ENCODE measurements at regions not wholly inside any gene's neighbourhood (a gene's known extent, or its start where the extent isn't known, plus 50 kb on each side); places are given as distances from the start of the nearest gene placed in this dataset.
"Not testable (repeated sequence)": the region's sequence is repeated elsewhere in the genome, so short reads cannot be mapped to it uniquely, and the experiment has no call there.

DNA sequence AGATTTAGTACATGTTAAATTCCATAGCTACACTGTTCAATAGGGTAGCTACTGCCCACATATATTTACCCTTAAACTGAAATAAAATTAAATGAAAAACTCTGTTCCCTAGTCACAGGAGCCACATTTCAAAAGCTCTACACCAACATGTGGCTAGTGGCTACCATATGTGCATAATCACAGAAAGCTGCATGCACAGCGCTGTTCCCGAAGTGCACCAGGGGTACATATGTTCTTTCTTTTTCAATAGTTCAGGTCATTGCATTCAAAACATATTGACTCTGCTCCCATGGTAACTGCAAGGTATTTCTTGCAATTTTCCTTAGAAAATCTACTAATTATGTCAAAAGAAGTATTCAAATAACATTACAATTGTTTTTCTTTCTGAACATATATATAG lies 591.2 kb downstream of the PDHA2 start:
- no peak for DNase-seq (ENCODE audit: low read depth)

DNA sequence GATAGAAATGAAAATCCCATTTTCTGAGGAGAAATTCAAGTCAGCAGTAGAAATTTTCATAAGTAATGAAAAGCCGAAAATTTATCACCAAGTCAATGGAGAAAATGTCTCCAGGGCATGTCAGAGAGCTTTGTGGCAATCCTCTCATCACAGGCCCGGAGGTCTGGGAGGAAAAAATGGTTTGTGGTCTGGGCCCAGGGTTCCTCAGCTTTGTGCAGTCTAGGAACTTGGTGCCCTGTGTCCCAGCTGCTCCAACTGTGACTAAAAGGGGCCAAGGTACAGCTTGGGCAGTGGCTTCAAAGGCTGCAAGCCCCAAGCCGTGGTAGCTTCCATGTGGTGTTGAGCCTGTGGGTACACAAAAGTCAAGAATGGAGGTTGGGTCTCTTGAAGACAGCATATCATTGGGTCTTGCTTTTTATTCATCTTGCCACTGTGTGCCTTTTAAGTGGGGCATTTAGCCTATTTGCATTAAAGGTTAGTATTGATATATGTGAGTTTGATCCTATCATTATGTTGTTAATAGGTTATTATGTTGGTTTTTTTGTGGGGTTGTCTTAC lies 608.5 kb downstream of the PDHA2 start:
- DNase-seq (ENCODE audit: low read depth): no peak

DNA sequence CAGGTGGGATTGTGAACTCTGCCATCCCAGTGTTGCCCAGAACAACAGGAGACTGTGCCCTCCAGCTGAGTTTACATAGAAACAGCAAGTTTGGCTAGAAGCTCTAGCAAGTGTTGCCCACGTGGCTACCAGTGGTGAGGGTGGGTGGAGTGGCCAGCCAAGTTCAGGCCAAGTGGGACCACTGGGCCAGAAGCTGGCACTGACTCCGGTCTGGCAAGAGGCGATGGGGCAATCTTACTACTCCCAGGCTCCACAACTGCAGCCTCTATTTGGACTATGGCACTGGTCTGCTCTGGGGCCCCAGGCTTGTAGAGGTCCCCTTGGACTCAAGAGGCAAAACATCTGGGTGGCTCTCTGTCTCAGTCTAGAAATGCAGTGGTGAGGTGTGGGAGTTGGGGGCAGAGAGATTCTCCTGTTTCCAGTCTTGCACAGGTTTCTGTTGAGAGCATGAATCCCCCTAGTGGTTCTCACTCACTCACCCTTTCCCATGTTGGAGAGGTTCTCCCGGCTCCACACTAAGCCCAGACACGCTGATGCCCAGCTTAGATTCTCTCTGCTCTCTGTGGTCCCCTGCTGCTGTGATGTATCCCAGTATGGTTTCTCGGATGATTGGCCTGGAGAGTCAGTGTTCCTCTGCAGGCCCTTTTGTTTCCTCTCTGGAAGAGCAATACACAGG lies 615.3 kb downstream of the PDHA2 start:
- DNase-seq (ENCODE audit: low read depth): no peak

DNA sequence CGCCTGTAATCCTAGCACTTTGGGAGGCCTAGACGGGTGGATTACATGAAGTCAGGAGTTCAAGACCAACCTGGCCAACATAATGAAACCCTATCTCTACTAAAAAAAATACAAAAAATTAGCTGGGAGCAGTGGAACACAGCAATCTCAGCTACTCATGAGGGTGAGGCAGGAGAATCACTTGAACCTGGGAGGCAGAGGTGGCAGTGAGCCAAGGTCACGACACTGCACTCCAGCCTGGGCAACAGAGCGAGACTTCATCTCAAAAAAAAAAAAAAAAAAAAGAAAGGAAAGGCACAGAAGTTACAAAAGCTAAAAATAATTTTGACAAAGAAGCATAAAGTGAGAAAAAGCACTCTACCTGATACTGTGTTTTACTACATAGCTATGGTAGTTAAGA lies 618.1 kb downstream of the PDHA2 start:
- not testable (repeated sequence) for DNase-seq (ENCODE audit: low read depth)

DNA sequence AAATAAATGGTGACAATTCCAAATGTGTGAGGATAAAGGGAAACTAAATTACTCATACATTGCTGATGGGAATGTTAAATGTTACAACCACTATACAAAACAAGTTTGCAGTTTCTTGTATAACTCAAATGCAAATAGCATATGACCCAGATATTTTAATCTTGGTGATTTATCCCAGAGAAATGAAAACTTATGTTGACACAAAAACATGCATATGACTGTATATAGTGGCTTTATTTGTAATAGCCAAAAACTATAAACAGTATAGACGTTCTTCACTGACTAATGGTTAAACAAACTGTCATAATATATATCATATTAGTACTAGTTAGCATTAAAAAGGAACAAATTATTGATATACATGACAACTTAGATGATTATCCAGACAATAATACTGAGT lies 619.2 kb downstream of the PDHA2 start:
- DNase-seq (ENCODE audit: low read depth): no peak

DNA sequence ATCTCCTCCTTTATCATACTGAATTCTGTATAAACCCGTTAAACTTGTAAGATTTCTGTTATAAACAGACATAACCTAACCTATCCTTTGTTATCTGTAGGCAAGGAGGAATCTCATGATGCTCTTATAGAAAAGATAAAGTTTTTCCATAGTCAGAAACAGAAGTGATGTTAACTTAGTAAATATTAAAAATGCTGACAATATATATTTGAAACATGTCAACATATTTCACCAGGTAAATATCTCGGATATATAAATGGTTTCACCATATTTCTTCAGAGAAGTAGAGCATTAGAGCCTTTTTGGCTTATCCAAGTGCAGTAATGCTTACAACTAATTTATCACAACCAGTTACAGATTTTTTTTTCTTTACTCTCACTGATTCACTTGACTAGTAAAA lies 625.9 kb downstream of the PDHA2 start:
- no peak for DNase-seq (ENCODE audit: low read depth)

DNA sequence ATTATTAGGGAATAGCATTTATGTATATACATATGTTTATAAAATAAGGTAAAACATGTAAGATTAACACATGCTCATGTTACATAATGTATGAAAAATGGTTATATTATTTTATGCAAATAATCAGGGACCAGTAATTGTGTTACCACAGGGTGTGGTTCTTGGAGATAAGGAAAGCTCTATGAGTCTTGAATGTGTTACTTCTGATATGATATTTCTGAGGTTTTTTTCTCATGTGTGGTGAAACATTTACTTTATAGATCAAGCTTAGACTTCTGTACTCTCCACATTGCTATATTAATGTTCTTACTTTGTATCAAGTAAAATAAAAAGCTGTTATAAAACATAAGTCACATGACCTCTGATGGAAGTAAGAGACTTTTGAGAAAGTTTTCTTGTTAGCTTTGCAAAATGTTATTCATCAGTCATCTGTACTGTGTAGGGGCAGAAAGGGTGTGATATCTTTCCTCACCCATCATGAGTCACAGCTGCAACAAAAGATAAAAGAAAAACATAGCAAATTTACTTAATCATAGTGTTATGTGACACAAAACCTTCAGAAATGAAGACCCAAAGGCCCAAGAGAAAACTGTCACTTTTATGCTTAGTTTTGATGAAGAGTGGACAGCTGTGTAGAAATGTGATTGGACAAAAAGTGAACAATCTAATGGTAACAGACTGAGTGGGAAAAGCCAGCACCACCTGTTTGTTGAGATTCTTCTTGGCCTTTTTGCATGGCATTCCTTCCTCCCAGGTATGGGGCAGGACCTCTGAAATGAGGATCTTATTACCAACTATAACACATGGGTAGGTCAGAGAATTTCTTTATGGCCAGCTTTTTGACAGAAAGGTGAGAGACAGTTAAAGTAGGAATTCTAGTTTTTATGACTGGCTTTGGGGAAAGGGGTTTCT lies 632.3 kb downstream of the PDHA2 start:
- DNase-seq (ENCODE audit: low read depth): peak; percentile 0

DNA sequence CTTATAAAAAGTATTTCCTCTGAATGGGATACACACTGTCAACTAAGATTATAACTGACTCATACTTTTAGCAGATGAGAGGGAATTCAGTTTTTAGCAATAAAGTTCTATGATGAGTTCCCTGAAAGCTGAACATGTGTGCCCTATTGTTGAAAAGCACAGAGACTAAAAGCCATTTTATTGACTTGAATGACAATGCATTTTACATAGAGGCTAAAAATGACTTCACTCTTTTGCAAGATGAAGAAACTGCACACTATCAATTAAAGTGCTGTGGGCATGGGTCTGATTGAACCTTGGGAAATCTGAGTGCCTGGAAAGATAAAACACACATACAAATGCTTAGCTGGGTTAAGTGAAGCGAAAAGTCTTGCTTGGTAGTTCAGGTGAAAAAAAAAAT lies 633.4 kb downstream of the PDHA2 start:
- DNase-seq (ENCODE audit: low read depth): no peak

DNA sequence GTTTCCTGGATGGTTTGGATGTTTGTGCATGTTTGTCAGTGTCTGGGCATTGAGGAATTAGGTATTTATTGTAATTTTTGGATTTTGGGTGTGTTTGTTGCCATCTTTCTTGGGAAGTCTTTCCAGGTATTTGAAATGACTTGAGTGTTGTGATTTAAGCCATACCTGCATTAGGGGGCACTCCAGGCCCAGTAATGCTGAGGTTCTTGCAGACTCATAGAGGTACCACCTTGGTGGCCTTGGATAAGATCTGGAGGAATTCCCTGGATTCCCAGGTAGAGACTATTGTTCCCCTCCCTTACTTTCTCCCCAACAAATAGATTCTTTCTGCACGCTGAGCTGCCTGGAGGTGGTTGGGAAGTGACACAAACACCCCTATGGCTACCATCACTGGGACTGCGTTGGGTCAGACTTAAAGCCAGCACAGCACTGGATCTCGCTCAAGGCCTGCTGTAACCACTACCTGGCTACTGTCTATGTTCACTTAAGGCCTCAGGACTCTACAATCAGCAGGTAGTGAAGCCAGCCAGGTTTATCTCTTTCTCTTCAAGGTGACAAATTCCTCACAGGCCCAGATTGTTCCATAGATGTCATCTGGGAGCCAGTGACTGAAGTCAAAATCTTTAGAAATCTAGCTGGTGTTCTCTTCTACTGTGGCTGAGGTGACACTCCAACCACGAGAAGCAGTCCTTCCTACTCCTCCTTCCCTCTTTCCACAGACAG lies 643.6 kb downstream of the PDHA2 start:
- no peak for DNase-seq (ENCODE audit: low read depth)

DNA sequence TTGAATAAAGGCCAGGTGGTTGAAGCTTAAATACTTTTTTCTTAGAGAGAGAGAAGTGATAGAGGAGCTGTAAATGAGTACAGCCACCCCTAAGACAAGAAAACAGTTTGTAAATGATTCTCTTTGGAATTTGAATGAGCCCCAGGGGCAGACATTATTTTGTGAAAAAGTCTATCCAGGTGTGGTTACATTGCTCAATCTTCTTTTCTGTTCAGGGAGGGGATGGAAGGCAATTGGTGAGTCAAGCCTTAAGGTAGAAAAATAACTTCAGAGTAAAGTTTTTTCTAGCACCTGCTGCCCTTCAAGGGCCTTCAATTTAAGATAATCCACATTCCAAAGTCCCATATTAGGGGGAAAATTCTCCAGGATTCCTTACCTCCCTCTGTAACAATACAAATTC lies 646.7 kb downstream of the PDHA2 start:
- DNase-seq (ENCODE audit: low read depth): no peak

DNA sequence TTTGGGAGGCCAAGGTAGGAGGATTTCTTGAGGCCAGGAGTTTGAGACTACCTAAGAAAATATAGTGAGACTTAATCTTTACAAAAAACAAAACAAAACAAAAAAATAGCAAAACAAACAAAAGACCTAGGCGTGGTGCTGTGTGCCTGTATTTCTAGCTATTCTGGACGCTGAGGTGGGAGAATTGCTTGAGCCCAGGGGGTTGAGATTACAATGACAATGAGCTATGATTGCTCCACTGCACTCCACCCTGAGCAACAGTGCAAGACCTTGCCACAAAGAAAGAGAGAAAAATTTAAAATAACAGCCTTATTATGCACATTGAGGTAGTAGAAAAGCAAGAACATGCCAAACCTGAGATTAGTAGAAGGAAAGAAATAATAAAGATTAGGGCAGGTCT lies 657.7 kb downstream of the PDHA2 start:
- no peak for DNase-seq (ENCODE audit: low read depth)

DNA sequence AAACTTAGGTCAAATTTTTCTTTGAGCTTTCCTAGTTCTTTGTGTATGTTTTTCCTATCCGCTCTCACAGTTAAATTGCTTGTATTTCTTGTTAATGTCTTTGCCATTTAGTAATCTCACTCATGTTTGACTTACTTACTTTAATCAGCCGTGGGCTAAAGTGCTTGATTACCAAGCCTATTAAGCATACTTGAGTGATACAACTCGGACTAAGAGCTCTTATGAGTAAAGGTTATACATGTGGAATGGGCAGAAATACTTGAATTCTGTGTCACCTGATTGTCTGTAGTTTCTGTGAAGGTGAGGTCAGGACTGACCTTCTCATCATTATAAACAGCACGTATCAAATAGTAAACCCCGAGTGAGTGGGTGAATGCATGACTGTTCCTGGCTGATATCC lies 664.5 kb downstream of the PDHA2 start:
- DNase-seq (ENCODE audit: low read depth): no peak

DNA sequence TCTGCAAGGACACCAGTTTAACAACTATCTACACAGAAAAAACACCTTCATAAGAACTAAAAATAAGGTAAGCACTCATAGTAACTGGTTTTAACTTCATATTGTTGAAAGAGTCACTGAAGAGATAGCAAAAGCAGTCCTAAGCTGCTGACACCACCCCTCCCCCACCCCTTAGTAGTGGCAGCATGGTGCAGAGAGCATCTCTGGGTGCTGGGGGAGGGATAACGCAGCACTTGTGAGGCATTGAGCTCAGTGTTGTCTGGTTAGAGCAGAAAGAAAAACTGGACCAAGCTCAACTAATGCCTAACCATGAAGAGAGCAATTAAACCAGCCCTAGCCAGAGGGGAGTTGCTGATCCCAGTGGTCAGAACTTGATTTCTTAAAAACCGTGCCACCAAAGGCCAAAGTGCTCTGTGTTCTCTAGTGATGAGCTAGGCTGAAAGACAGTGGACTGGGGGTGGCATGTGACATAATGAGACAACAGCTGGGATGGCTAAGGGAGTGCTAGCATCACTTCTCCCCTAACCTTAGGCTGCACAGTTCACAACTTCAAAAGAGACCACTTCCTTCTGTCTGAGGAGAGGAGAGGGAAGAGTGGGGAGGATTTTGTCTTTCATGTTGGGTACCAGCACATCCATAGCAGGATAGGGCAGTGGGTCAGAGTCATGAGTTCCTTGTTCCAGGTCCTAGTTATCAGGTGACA lies 669.3 kb downstream of the PDHA2 start:
- DNase-seq (ENCODE audit: low read depth): no peak

DNA sequence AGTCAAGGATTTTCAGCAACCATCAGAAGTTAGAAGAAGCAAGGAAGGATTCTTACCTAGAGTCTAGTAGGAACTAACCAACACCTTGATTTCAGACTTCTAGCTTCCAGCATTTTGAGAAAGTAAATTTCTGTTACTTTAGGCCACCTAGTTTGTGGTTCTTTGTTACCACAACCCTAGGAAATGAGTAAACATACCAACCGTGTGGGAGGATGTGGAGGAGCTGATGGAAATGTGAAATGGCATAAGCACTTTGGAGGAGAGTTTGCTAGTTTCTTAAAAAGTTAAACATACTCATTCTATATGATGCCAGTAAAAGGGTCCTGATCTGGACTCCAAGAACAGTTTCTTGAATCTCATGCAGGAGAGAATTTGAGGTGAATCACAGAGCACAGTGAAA lies 679.4 kb downstream of the PDHA2 start:
- DNase-seq (ENCODE audit: low read depth): no peak

DNA sequence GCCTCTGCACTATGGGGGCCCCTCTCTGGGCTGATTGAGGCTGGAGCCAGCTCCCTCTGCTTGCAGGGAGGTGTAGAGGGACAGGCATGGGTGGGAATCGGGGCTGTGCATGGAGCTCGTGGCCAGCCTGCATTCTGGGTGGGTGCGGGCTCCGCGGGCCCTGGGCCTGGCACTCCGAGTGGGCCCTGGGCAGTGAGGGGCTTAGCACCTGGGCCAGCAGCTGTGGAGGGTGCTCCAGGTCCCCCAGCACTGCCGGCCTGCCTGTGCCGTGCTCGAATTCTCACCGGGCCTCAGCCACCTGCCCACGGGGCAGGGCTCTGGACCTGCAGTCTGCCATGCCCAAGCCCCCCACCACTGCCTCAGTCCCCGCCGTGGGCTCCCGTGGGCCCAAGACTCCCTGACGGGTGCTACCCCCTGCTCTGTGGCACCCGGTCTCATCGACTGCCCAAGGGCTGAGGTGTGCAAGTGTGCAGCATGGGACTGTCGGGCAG lies 681.2 kb downstream of the PDHA2 start:
- DNase-seq (ENCODE audit: low read depth): no peak

DNA sequence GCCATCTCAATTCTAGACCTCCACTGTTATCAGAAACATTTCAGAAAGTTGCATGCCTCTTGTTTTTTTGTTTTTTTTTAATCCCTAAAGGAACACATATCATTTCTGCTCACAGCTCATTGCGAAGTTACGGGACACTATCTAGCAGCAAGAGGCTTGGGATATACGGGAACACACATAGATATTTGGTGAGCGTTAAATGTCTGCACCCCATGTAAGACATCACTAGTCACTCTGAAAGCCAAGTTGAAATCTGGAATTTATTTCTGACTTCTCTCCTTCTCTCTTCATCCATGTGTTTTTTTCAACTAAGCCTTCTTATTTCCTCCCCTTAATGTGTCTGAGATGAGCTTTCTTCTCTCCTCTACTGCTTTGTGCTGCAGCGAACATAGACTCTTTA lies 683.7 kb downstream of the PDHA2 start:
- DNase-seq (ENCODE audit: low read depth): no peak

DNA sequence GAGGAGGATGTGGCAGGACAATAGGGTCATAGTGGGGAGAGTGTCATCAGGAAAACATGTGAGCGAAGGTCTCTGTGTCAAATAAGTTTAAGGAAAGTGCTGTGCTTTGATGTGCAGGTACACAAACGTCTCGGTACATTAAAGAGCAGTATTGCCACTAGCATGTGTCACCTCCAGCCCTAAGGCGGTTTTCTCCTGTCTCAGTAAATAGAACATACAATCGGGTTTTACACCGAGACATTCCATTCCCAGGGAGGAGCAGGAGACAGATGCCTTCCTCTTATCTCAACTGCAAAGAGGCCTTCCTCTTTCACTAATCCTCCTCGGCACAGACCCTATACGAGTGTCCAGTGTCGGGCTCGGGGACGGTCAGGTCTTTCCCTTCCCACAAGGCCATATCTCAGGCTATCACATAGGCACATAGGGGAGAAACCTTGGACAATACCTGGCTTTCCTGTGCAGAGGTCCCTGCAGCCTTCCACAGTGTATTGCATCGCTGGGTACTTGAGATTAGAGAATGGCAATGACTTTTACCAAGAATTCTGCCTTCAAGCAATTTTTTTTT lies 684.5 kb downstream of the PDHA2 start:
- DNase-seq (ENCODE audit: low read depth): no peak

DNA sequence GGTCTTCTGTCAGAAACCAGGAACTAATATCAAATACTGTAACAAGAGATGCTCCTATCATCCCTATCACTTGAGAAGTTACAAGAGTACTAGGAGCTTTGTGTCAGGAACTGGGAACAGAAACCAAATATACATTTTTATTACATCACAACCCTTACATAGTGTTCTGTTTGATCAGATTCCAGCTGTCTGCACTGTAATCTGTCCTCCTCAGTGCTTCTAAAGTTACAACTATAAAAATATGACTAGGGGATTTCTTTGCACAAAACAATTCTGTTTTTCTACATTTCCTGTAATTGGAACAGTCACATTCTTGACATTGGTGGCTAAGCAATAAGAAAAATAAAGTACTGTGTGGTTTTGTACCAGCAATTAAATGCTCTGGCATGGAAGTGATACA lies 686.0 kb downstream of the PDHA2 start:
- DNase-seq (ENCODE audit: low read depth): no peak

DNA sequence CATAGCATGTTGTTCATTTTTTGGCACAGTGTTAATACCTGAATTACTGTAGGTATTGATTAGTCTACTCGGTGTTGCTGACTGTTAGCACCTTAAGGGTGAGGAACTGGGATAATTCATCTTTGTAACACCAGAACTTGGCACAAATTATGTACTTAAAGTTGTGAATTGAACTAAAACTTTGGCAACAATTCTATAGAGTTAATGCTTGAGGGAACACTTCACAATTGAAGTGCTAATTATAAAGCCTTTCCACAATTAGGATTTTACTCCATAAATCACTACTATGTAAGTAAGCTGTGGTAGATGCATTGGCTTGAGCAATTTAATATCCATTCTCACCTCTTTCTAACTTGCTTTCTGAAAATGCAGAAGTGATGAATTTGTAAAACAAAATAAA lies 686.7 kb downstream of the PDHA2 start:
- no peak for DNase-seq (ENCODE audit: low read depth)

DNA sequence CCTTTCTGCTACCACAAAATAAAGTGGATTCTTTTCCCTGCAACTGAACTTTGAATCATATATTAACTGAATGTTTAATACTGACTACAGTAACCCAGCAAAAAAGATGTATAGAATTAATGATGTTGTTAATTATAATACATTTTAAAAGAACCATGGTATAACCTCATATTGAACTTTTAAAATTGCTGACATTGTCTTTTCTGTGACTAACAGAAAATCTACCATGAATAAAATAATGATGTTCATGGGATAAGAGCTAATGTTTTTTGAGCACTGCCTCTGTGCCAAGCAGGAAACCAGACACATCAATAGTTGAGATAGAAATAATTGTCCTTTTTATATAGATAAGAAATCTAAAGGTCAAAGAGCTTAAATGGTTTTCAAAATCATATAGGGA lies 691.9 kb downstream of the PDHA2 start:
- no peak for DNase-seq (ENCODE audit: low read depth)

DNA sequence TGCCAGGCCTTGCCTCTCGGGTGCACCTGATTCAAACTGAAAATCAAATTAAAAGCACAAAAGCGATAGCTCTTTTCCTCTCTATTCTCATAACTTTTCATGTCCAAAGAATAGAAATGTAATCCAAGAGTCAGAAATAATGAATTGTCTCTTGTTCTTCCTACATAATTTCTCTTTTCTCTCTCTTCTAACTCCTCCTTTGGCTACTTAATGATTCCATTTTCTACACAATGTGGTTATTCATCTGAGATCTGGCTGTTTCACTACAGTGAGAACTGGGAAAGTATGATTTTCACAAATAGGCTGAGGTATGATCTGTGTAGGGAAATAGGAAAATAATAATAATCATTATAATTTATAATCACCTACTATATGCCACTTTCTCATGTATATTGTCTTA lies 703.5 kb downstream of the PDHA2 start:
- DNase-seq (ENCODE audit: low read depth): no peak

DNA sequence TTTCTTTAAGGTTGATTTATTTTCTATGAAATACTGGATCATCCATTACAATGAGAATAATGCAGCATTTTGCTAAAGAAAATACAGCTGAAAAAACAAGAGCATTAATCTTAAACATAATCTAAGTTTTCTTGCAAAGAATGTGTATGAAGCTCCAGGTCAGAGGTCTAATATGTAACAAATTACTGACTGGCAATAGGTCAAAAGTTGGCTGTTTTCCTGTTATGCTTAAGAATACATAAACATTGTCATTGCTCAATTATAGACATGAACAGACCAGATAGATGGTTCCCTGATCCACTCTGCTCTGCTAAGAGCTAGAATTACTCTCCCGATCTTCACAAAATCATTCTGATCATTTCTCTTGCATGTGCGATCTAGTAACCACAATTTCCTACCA lies 718.6 kb downstream of the PDHA2 start:
- DNase-seq (ENCODE audit: low read depth): no peak

Measured in stromal cell of bone marrow (primary cell).